Liver (tissue), 7 donors: ENCODE measurements at regions not wholly inside any gene's neighbourhood (a gene's known extent, or its start where the extent isn't known, plus 50 kb on each side); places are given as distances from the start of the nearest gene placed in this dataset.

Experiments
- DNase-seq: peaks from one replicate; pipeline ENCODE4 v3.0.0-alpha.2; 2017; ENCODE audit warnings: low spot score
- H3K27ac ChIP-seq, 2 donors: one replicate each; pipeline ENCODE4 v1.7.0; 2013; ENCODE audit warnings: inconsistent platforms in 2 of 2, low read length in 2 of 2, control low read depth in 1 of 2, low read depth in 1 of 2, mild to moderate bottlenecking in 1 of 2
- H3K27me3 ChIP-seq, 4 donors: one replicate each; pipeline versions ENCODE4 v1.6.1 to v1.7.0; 2013; ENCODE audit warnings: low read length in 3 of 4, inconsistent platforms in 1 of 4, mild to moderate bottlenecking in 1 of 4, moderate library complexity in 1 of 4; ENCODE audit not compliant: control insufficient read depth in 4 of 4, insufficient read depth in 4 of 4
- H3K36me3 ChIP-seq, 4 donors: one replicate each; pipeline versions ENCODE4 v1.6.1 to v1.7.0; 2013; ENCODE audit warnings: low read length in 3 of 4, mild to moderate bottlenecking in 3 of 4, low read depth in 1 of 4, moderate library complexity in 1 of 4; ENCODE audit not compliant: control insufficient read depth in 4 of 4, insufficient read depth in 3 of 4
- H3K4me1 ChIP-seq, 4 donors: one replicate each; pipeline versions ENCODE4 v1.6.1 to v1.7.0; 2013; ENCODE audit warnings: low read length in 3 of 4, mild to moderate bottlenecking in 3 of 4, moderate library complexity in 1 of 4; ENCODE audit not compliant: control insufficient read depth in 4 of 4, insufficient read depth in 4 of 4
- H3K4me3 ChIP-seq, 3 donors: one replicate each; pipeline versions ENCODE4 v1.6.1 to v1.7.0; 2013; ENCODE audit warnings: low read length in 3 of 3, control low read depth in 1 of 3, low read depth in 1 of 3, mild to moderate bottlenecking in 1 of 3
- H3K9ac ChIP-seq, 2 donors: one replicate each; pipeline ENCODE4 v1.7.0; 2013; ENCODE audit warnings: low read length in 2 of 2, mild to moderate bottlenecking in 2 of 2, moderate library complexity in 2 of 2, control low read depth in 1 of 2, low read depth in 1 of 2
- H3K9me3 ChIP-seq, 4 donors: one replicate each; pipeline versions ENCODE4 v1.6.1 to v1.7.0; 2013; ENCODE audit warnings: low read length in 3 of 4; ENCODE audit not compliant: control insufficient read depth in 4 of 4
- HNF4A ChIP-seq, 2 donors: conservative IDR thresholded peaks; 2 replicates each; pipeline ENCODE4 v1.6.1; 2016; ENCODE audit warnings: antibody characterized with exemption in 2 of 2, mild to moderate bottlenecking in 2 of 2
- HNF4G ChIP-seq: IDR thresholded peaks from 2 replicates; pipeline ENCODE4 v1.6.1; 2016; ENCODE audit warnings: antibody characterized with exemption
- JUND ChIP-seq, 2 donors: IDR thresholded peaks; 2 replicates each; pipeline ENCODE4 v1.6.1; 2016; ENCODE audit warnings: antibody characterized with exemption in 2 of 2
- NR2F2 ChIP-seq: IDR thresholded peaks from 2 replicates; pipeline ENCODE4 v1.6.1; 2016; ENCODE audit warnings: antibody characterized with exemption
- RAD21 ChIP-seq, 2 donors: IDR thresholded peaks; 2 replicates each; pipeline ENCODE4 v1.6.1; 2016; ENCODE audit warnings: antibody characterized with exemption in 2 of 2, mild to moderate bottlenecking in 2 of 2
- REST ChIP-seq: IDR thresholded peaks from 2 replicates; pipeline ENCODE4 v1.6.1; 2016; ENCODE audit warnings: antibody characterized with exemption, mild to moderate bottlenecking
- RXRA ChIP-seq, 2 donors: IDR thresholded peaks; 2 replicates each; pipeline ENCODE4 v1.6.1; 2017 to 2018; ENCODE audit warnings: antibody characterized with exemption in 2 of 2, mild to moderate bottlenecking in 1 of 2
- SP1 ChIP-seq: IDR thresholded peaks from 2 replicates; pipeline ENCODE4 v1.6.1; 2018; ENCODE audit warnings: antibody characterized with exemption, mild to moderate bottlenecking
- WGBS: extraction: QIAGEN DNeasy Blood & Tissue Kit; methylation state at CpG from one replicate; pipeline ENCODE4 v1.1.7; 2013; 5-methylcytosine and 5-hydroxymethylcytosine counted together
- TF ChIP-seq, protein P1 (sequence below): IDR thresholded peaks from 2 replicates; pipeline ENCODE4 v1.6.1; 2016; ENCODE audit warnings: antibody characterized with exemption
- TF ChIP-seq, protein P2 (sequence below): IDR thresholded peaks from 2 replicates; pipeline ENCODE4 v1.6.1; 2016; ENCODE audit warnings: antibody characterized with exemption
- TF ChIP-seq, protein P3 (sequence below): IDR thresholded peaks from 2 replicates; pipeline ENCODE4 v1.6.1; 2016; ENCODE audit warnings: antibody characterized with exemption
- donor health status: healthy.
- donor health status: healthy.
- donor health status: healthy.
- donor health status: healthy.

GRCh38 chr3:82999777-83000176 is 1238.3 kb upstream of the GBE1 start:
- no peaks in the 10 kb centered on the region for H3K4me1 ChIP-seq
- H3K9ac ChIP-seq, result no peak overlapping the region
- H3K27me3 ChIP-seq, result no peaks in the 10 kb centered on the region
- 71% methylated on average over 1 of the region's 1 CpG for WGBS
- no peak overlapping the region for H3K4me3 ChIP-seq
- TF ChIP-seq HNF4G (no peak), RXRA (IDR thresholded peaks at IDR 0.05) (no peak), SP1 (no peak)
- TF ChIP-seq, protein P1, sequence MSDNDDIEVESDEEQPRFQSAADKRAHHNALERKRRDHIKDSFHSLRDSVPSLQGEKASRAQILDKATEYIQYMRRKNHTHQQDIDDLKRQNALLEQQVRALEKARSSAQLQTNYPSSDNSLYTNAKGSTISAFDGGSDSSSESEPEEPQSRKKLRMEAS, result no peak
- no peak overlapping the region for H3K27ac ChIP-seq
- no peak for DNase-seq
- no peaks in the 10 kb centered on the region for H3K36me3 ChIP-seq
- no peaks in the 10 kb centered on the region for H3K9me3 ChIP-seq

- no peak for DNase-seq
Measured at GRCh38 chr3:82978368-82978767, 1216.9 kb upstream of the GBE1 start.

More at GRCh38 chr3:82978368-82978767, 1216.9 kb upstream of the GBE1 start:
- Histone ChIP-seq H3K9ac (no peak overlapping the region), H3K4me3 (no peak overlapping the region), H3K4me1 (no peaks in the 10 kb centered on the region), H3K36me3 (no peaks in the 10 kb centered on the region), H3K9me3 (no peaks in the 10 kb centered on the region), H3K27ac (no peak overlapping the region), H3K27me3 (no peaks in the 10 kb centered on the region)
- TF ChIP-seq HNF4A (conservative IDR thresholded peaks at IDR 0.05) (no peak), RAD21 (IDR thresholded peaks at IDR 0.05) (no peak), NR2F2 (no peak), JUND (IDR thresholded peaks at IDR 0.05) (no peak), RXRA (IDR thresholded peaks at IDR 0.05) (no peak), REST (no peak)
- TF ChIP-seq, protein P2, sequence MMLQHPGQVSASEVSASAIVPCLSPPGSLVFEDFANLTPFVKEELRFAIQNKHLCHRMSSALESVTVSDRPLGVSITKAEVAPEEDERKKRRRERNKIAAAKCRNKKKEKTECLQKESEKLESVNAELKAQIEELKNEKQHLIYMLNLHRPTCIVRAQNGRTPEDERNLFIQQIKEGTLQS, result no peak
- TF ChIP-seq, protein P3, sequence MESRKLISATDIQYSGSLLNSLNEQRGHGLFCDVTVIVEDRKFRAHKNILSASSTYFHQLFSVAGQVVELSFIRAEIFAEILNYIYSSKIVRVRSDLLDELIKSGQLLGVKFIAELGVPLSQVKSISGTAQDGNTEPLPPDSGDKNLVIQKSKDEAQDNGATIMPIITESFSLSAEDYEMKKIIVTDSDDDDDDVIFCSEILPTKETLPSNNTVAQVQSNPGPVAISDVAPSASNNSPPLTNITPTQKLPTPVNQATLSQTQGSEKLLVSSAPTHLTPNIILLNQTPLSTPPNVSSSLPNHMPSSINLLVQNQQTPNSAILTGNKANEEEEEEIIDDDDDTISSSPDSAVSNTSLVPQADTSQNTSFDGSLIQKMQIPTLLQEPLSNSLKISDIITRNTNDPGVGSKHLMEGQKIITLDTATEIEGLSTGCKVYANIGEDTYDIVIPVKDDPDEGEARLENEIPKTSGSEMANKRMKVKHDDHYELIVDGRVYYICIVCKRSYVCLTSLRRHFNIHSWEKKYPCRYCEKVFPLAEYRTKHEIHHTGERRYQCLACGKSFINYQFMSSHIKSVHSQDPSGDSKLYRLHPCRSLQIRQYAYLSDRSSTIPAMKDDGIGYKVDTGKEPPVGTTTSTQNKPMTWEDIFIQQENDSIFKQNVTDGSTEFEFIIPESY, result no peak
- TF ChIP-seq, protein P1, result no peak
- WGBS, result 68% methylated on average over 3 of the region's 3 CpGs
